ENCODE measurements at regions not wholly inside any gene's neighbourhood (a gene's known extent, or its start where the extent isn't known, plus 50 kb on each side); places are given as distances from the start of the nearest gene placed in this dataset.

DNA sequence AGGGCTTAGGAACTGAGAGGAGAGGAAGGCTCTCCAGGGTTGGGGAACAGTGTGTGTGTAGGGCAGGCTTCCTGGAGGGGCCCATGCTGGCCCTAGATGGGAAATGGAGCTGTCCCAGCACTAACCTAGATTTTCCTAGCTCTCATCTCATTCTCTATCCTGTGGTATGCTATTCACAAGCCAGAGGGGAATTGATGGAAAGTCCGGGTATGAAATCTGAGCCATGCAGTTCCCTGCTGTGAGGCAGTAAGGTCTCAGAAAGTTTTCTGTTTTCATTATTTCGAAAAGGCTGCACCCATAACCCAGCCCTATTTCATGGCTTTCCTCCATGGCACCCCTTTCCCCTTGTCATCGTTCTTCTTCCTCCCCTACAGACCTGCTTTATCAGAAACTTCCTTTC lies 220.3 kb downstream of the RPS24 start:
- TF ChIP-seq EP300 (IDR thresholded peaks at IDR 0.05), result no peak
- TF ChIP-seq, protein P1, sequence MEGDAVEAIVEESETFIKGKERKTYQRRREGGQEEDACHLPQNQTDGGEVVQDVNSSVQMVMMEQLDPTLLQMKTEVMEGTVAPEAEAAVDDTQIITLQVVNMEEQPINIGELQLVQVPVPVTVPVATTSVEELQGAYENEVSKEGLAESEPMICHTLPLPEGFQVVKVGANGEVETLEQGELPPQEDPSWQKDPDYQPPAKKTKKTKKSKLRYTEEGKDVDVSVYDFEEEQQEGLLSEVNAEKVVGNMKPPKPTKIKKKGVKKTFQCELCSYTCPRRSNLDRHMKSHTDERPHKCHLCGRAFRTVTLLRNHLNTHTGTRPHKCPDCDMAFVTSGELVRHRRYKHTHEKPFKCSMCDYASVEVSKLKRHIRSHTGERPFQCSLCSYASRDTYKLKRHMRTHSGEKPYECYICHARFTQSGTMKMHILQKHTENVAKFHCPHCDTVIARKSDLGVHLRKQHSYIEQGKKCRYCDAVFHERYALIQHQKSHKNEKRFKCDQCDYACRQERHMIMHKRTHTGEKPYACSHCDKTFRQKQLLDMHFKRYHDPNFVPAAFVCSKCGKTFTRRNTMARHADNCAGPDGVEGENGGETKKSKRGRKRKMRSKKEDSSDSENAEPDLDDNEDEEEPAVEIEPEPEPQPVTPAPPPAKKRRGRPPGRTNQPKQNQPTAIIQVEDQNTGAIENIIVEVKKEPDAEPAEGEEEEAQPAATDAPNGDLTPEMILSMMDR (IDR thresholded peaks at IDR 0.05), result no peak

All from tibial nerve (tissue), 4 donors.